Fibroblast of skin of scalp (primary cell): ENCODE measurements at regions not wholly inside any gene's neighbourhood (a gene's known extent, or its start where the extent isn't known, plus 50 kb on each side); places are given as distances from the start of the nearest gene placed in this dataset.

Experiments used
- DNase-seq: peaks from one replicate; pipeline ENCODE4 v3.0.0-alpha.2; 2013

DNA sequence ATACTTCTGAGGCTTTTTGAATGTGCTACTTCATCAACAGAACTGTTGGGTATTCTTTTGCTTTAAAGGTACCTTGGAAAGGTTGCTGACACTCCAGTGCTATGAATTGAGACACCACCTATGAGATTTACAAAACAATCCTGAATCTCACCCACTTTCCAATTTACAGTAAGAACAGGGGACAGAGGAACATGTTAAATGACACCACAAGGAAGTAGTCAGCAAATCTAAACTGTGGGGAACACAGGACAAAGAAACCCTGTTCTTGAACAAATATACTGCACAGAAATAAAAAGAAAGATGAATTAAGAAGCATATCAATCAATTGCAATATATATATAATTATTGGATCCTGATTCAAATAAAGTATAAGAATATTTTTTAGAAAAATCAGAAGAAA is 216.7 kb upstream of the ARID1B start:
- no peak for DNase-seq

DNA sequence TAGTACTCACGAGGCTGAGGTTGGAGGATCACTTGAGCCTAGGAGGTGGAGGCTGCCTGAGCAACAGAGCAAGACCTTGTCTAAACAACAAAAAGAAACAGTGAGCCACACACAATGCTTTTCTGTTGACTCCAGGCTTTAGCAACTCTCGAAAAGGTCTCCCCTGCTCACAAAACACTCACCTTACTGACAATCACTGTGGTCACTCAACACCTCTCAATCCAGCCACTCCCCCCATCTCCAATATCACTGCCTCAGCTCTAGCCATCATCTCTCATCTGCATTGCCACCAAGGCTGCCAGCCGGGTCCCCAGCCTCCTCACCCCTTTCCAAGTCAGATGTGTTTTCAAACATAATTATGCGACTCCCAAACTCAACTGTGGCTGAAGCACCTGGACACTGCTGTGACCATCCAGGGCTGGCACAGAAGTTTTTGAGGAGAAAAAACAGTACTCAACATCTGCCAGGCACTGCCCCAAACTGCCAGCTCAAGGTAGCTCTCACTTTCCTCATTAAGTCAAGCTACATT is 218.0 kb upstream of the ARID1B start:
- no peak for DNase-seq

DNA sequence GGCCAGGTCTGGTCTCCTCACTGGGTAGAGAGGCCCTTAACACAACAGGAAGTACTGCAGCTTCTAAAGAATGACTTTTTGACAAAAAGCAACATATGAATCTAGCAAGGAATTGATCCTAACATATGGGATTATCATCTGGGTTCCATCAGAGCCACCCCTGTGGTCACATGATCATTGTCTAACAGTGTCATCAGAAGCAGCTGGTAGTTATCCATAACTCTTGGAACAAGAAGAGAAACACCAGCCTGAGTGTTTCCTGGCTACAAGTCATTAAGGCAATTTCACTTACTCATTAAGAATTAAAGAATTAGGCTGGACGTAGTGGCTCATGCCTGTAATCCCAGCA is 219.3 kb upstream of the ARID1B start:
- DNase-seq, result no peak

DNA sequence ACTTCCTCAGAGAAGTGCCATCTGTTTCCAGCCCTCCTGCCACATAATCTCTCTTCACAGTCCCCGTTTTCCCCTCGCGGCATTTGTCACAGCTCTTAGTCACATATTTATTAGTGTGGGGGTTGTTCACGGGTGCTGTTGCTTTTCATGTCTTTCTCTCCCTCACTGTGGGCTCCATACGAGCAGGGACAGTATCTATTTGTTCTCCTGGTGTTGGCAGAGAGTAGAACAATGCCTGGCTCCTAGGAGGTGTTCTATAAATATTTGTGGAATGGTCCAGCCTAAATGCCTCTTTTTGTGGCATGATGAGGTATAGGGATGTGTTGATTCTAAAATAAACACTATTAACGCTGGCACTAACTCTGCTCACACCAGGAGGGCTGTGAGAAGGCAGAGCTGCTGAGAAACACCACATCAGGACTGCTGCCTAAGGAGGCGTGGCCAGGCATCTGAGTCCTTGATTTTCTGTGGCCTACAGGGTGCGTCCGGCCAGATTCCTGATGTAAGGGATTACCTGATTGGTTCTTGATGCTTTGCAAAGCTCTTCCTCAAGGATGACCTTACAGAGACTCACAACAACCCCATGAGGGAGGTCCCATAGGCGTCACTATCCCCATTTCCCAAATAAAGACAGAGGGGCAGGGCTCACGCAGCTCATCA is 219.8 kb upstream of the ARID1B start:
- DNase-seq, result peak; percentile 78

DNA sequence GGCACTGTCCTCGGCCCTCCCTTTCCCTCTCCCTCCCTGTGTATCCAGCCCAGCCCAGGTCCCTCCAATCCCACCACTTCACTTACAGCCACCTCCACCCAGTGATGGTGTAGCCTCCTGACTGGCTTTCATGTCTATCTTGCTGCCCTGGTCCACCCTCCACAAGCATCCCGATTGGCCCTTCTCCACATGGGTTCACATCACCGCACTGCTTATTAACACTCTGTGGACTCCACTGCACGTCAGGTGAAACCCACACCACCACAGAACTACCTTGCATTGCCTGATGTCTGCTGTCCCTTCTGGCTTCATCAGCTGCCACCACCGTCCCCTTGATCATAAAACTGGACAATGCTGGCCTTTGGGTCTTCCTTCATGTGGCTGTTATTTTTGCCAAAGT is 220.4 kb upstream of the ARID1B start:
- DNase-seq, result no peak

DNA sequence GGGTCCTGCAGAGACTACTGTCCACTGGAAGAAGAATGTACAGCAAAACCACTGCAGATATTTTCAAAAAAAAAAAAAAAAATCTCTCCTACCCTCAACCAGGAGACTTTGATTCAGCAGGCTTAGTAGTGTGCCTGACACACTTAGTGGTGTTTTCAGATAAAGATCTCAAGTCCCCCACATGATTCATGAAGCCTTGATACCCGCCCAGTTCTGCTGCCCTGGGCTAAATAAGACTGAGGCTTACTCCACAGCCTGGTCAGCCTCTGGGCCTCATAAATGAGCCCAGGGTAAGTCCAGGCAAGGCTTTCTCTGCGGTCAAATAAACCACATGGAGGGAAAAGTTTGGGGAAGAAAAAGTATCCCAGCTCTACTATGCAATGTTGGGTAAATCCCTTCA is 222.1 kb upstream of the ARID1B start:
- DNase-seq, result no peak

DNA sequence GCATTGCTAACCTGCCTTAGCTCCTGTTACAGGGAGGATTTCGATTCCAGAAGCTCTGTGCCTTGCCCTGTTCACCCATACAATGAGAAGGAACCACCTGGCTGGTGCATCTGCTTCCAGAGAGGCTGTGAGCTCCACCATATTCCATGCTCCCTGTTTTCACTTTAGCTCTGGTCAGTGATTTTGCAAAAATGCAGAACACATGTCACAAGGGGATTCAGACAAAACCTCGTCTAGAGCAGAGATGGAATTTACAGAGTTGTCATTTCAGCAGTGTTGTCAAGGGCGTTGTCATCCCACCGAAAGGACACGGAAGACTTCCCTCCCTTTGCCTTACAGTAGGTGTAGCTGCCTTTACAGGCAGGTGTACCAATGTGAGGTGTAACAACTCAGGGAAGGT is 223.0 kb upstream of the ARID1B start:
- DNase-seq, result no peak

DNA sequence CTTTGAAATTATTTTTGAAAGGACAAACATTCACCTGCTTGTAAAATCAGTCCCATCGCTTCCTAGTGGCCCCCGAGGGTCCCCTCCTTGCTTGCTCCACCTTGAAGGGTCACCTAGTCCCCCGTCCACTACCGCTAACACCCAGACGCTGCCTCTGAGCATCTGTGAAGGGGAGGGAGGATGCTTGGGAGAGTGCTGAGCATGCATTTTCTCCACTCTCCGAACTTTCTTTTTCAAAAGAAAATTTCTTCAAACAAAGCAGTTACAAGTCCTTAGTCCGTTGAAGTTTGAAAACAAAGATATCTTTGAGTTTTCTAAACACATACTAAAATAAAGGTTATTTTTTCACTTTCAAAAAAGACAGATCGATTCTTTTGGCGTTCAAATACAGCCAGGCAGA is 224.3 kb upstream of the ARID1B start:
- no peak for DNase-seq

DNA sequence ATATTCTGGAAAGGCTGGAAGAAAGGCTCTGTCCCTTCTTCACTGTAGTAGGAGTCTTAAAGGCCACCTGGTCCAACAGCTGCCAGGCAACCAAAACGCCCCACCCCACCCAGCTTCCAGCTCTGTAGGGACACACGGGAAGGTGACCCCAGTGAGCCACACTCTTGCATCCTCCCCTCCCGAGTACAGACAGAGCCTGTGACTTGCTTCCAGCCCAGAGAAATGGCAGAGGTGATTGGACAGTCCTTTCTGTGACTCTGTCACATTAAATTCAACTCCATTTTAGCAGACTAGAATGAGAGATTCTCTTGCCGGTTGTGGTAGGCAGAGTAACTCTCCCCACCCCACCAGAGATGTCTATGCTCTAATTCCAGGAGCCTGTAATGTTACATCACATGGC is 226.2 kb upstream of the ARID1B start:
- no peak for DNase-seq

DNA sequence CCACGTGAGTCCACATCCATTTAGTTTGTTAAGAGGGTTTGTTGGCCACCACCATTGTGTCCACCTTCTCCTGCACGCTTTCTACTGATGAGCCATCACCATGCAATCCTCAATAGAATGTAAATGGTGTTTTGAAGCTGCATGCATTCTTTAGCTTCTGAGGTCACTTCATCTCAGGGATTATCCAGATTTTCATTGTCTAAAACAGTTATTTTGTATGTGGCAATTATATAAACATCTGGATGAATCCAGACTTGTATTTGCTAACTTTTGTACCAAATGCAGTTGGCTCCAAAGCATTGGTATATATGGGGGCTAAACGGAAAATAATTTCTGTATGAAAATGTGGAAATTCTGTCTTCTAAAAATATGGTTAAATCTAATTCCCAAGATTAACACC is 231.2 kb upstream of the ARID1B start:
- no peak for DNase-seq

DNA sequence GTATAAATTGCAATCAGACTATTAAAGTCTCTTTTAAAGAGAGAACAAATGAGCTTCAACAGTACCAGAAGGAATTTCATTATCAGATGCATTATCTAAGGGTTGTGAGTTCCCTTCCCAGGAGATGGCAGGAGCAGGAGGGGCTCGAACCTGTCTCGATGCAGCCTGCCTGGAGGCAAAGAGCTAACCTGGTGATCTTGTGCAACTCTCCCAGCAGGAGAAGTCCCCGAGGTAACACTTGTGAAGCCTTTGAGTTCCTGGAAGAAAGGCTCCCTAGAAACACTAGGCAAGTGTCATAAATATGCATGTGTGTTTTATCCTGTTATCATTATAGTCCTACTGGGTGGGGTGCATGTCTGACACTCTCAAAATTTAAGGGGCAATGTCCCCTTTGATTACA is 232.2 kb upstream of the ARID1B start:
- DNase-seq, result no peak

DNA sequence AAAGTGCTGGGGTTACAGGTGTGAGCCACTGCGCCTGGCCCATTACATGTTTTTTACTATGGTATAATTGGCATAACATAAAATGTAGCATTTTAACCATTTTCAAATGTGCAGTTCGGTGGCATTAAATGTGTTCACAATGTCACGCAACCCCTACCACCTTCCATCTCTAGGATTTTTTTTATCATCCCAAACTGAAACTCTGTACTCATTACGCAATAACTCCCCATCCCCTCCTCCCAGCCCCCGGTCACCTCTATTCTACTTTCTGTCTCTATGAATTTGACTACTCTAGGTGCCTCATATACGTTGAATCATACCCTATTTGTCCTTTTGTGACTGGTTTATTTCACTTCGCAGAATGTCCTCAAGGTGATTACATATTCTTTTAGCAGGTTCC is 233.1 kb upstream of the ARID1B start:
- DNase-seq, result no peak

DNA sequence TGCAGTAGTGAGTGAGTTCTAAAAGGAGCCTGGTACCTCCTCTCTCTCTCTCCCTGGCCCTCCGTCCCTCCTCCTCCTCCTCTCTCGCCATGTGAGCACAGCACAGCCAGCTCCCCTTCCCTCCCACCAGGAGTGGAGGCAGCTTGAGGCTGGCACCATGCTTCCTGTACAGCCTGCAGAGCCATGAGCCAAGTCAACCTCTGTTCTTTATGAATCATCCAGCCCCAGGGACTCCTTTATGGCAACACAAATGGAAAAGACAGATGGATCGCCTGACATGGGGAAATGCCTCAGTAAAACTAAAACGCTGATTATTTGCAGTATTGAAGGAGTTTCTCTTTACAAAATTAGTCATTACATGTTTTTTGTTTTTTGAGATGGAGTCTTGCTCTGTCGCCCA is 233.7 kb upstream of the ARID1B start:
- no peak for DNase-seq

DNA sequence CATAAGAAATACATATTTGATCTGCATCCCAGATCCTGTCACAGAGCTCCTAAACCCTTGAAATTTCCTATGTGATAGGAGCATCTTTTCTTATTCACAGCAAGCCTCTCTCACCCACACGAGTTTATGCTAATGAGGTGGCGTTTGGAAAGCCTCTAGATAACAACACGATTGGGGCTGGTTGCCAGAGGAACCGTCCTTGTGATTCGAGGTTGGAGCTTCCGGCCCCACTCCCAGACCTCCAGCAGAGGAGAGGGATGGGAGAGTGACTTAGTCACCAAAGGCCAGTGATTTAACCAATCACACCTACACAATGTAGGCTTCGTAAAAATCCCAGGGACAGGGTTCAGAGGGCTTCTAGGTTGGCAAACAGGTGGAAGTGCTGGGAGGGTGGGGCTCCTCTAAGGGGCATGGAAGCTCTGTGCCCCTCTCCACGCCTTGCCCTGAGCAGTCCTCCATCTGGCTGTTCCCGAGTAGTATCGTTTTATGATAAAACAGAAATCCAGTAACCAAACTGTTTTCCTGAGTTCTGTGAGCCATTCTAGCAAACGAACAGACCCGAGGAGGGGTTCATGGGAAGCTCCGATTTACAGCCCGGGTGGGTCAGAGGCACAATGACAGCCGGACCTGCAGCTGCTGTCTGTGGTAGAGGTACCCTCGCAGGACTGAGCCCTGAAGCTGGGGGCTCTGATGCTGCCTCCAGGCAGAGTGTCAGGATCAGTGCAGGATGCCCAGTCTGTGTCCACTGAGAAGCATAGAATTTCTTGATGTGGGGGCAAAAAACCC is 238.1 kb upstream of the ARID1B start:
- DNase-seq, result no peak

DNA sequence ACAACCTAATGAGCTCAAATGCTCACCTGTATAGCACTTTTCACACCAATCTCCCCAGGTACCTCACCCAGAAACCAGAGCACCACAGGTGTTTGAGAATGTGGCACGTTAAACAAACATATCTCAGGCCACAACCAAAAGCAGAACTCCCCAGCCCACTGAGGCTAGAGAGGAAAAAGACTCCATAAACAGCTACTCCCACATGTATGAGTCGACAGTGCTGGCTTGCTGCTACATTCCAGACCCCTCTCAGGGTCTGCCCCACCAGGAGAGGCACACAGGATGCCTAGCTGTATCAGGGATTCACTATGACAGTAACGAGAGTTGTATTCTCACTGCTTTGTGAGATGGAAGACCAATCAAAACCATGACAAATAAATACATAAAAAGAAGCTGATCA is 242.6 kb upstream of the ARID1B start:
- no peak for DNase-seq

DNA sequence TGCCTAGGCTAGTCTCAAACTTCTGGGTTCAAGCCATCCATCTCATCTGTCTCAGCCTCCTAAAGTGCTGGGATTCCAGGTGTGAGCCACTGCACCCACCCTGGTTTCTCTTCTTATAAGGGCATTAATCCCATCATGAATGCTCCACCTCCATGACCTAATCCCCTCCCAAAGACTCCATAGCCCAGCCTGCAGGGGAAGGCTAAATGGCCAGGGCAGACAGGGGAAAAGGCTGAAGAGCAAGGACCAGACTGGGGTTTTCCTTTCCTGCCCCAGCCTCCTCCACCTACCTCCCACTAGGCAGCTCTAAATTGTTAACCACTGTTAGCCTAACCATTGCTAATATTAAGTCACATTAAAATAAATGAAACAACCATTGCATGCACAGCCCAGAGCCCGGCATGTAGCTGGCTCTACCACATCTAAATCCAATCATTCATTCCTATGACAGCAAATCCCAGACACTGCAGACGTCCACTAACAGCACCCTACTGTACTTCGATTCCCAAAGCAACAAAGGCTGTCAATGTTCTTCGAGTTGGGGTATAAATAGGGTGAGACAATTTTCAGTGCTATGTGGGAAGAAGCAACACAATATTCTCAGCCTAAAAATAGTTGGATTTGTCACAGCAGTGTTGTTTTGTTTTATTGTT is 243.2 kb upstream of the ARID1B start:
- DNase-seq, result no peak

DNA sequence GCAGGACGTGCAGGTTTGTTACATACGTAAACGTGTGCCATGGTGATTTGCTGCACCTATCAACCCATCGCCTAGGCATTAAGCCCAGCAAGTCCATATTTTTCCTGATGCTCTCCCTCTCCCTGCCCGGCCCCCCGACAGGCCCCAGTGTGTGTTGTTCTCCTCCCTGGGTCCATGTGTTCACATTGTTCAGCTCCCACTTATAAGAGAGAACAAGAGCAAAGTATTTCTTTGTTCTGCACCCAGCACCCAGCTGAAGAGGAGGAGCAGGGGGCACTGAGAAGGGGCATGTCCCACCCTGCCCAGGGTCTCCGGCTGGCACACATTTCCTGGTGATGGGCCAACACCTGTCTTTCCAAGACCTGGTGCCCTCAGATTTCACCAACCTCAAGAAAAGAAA is 251.1 kb upstream of the ARID1B start:
- DNase-seq, result no peak

DNA sequence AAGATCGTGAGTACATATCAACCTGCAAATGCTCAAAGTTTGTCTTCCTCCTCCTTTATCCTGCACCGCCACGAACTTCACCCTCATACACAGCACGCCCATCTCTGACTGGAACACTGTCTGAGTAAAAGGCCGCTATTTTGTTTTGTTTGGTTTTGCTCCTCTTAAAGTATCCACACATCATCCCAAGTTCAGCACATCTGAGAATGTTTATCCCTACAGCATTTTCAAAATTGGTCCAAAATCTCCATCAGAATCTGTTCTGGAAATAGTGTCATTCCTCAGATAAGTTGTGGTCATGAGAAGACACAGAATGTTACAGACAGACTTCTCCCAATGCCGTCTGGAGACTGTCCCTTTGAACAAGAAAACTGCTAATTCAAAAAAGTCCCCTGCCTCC is 251.6 kb upstream of the ARID1B start:
- no peak for DNase-seq

DNA sequence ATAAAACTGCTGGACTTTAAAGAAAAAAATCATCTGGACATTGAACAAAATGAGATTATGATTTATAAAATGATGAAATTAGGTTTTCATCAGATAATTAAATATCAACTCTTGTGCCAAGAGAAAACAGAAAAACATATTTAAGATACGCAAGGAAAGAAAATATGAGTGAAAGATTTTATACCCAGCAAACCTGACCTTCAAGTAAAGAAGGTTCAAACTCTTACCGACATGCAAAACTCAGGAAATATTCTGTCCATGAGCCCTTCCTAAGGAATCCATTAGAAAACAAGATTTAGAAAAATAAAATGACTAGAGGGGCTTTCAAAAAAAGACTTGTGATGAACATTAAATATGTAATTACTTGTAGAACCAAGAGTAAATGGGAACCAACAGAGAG is 257.2 kb upstream of the ARID1B start:
- no peak for DNase-seq

DNA sequence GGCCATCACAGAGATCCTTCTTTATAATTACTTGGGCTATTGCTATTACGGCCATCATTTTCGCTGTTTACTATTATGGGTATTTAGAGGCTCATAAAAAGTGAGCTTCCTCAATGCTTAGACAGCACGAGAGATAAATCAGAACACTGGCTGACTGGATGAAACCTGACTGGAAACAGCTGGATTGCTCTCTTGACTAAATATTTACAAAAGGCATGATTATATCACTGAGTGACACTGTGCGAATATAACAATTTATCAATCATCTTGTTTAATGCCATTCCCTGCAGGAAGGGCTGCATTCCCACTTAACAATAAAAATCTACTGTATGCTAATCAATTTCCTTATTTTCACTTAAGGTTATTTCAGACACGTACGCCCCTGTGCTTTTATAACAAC is 260.1 kb upstream of the ARID1B start:
- DNase-seq, result no peak

DNA sequence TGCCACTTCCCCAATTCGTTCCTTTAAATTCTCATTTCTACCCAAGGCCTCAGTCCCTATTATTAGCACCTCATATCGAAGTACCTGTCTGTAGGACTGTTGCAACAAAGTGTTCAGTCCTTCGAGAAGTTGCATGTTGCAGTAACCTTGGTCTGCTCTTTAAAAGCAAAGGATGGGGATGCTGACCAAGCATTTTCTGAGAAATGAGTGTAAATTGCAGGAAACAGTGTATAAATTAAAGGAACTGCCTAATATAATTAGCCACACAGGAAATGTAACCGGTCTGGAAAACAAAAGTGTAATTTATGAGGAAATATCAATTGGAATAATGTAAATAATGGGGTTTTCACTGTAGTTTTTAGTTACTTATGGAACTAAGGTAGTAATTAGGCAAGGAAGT is 261.9 kb upstream of the ARID1B start:
- DNase-seq, result no peak

DNA sequence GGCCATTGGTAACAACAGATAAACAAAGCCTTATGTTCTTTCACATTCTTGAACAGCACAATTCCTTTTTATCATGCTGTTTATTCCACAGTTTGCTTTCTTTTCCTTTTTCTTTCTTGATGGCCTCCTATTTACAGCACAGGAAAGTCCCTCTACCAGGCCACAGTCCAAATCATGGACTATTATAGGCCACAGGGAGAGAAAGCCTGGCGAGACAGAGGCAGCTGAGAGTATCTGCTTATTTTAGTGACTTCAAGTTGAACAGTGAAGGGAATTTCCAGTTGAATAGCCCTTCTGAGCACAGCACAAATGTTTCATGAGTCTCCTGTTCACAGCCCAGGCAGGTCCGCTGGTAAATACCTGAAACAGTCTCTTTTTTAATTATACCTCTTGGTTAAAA is 263.7 kb upstream of the ARID1B start:
- DNase-seq, result no peak

DNA sequence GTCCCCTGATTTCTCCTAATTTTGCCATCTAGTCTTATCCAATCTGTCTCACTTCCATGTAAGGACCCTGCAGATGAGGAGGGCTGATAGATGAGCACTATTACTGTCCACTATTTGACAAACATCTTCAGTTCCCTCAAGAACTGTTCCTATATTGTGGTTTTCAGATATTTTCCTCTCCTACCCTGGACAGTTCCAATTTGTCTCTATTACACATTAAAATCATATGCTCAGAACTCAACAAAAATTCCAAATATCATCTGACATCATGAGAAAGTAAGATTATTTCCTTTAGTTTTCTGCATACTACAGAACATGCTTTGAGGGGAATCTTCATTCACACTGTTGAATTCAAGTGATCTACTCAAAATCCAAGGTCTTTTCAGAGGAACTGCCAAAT is 265.6 kb upstream of the ARID1B start:
- DNase-seq, result no peak

DNA sequence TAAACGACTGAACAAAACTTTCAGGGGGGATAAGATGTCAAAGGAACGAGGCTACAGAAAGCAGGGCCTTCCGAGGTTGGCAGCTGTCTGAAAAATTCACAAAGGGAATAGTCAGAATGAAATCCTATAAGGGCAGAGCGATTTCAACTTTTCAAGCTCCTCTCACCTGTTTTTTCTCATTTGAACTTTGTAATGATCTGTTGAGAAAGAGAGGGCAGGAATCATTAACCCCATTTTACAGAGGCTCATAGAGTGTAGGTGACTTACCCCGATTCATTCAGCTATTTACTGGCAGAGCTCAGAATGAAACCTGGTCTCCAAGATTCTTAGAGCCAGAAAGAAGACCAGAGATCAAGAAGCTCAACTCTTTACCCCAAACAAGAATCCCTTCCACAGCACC is 266.1 kb upstream of the ARID1B start:
- DNase-seq, result no peak
